Natural killer cell (primary cell): ENCODE measurements at regions not wholly inside any gene's neighbourhood (a gene's known extent, or its start where the extent isn't known, plus 50 kb on each side); places are given as distances from the start of the nearest gene placed in this dataset.

Experiments used
- ATAC-seq, 3 donors: fragments of 150-1000 bp in 2 of 3; fragments of 200-7000 bp in 1 of 3; cut with Tn5 transposase; 1 replicate in 1 of 3; 2 replicates in 2 of 3; pipeline ENCODE4 v1.10.0; 2021; ENCODE audit warnings: mild to moderate bottlenecking in 2 of 3, moderate library complexity in 2 of 3
- DNase-seq, 2 donors: peaks; one replicate each; pipeline versions ENCODE4 v3.0.0 to v3.0.0-alpha.2; 2013 to 2021; ENCODE audit warnings: mixed read lengths in 1 of 2
- H3K27ac ChIP-seq: one replicate; pipeline ENCODE4 v1.5.1; 2013; ENCODE audit warnings: mild to moderate bottlenecking, low read length
- H3K27me3 ChIP-seq: one replicate; pipeline ENCODE4 v1.6.1; 2013; ENCODE audit warnings: low read length; ENCODE audit not compliant: control insufficient read depth, insufficient read depth
- H3K36me3 ChIP-seq: one replicate; pipeline ENCODE4 v1.6.1; 2013; ENCODE audit warnings: low read length; ENCODE audit not compliant: control insufficient read depth, insufficient read depth
- H3K4me1 ChIP-seq: one replicate; pipeline ENCODE4 v1.6.1; 2013; ENCODE audit warnings: low read length; ENCODE audit not compliant: control insufficient read depth, insufficient read depth
- H3K4me3 ChIP-seq: one replicate; pipeline ENCODE4 v1.5.1; 2013; ENCODE audit warnings: low read length
- H3K9me3 ChIP-seq: one replicate; pipeline ENCODE4 v1.6.1; 2013; ENCODE audit warnings: low read length; ENCODE audit not compliant: control insufficient read depth, insufficient read depth
- H3K27ac Mint-ChIP-seq, 2 donors: one replicate each; pipeline ENCODE4 v1.8.0; 2022; ENCODE audit warnings: mild to moderate bottlenecking in 2 of 2, mixed read lengths in 2 of 2, moderate library complexity in 1 of 2
- H3K27me3 Mint-ChIP-seq, 2 donors: one replicate each; pipeline ENCODE4 v1.8.0; 2022; ENCODE audit warnings: low read depth in 2 of 2, mixed read lengths in 2 of 2
- H3K36me3 Mint-ChIP-seq: one replicate; pipeline ENCODE4 v1.8.0; 2022; ENCODE audit warnings: mixed read lengths
- H3K4me1 Mint-ChIP-seq, 2 donors: one replicate each; pipeline ENCODE4 v1.8.0; 2022; ENCODE audit warnings: mixed read lengths in 2 of 2
- H3K4me3 Mint-ChIP-seq: one replicate; pipeline ENCODE4 v1.8.0; 2022; ENCODE audit warnings: mild to moderate bottlenecking, moderate library complexity, mixed read lengths
- H3K9me3 Mint-ChIP-seq, 2 donors: one replicate each; pipeline ENCODE4 v1.8.0; 2022; ENCODE audit warnings: mixed read lengths in 2 of 2
- WGBS: methylation state at CpG from one replicate; pipeline ENCODE4 v1.1.7; 2013; ENCODE audit warnings: missing lambda C conversion rate; ENCODE audit not compliant: insufficient coverage; 5-methylcytosine and 5-hydroxymethylcytosine counted together
- intact Hi-C: fragments of 100-400 bp; cut with micrococcal nuclease; formaldehyde crosslinking; loops from one replicate; pipeline ENCODE4 v1.14.2; 2022
- TF ChIP-seq, protein P1 (sequence below): fragments of 200-600 bp; IDR thresholded peaks from one replicate; pipeline ENCODE4 v1.8.0; 2022; ENCODE audit warnings: antibody characterized with exemption

DNA sequence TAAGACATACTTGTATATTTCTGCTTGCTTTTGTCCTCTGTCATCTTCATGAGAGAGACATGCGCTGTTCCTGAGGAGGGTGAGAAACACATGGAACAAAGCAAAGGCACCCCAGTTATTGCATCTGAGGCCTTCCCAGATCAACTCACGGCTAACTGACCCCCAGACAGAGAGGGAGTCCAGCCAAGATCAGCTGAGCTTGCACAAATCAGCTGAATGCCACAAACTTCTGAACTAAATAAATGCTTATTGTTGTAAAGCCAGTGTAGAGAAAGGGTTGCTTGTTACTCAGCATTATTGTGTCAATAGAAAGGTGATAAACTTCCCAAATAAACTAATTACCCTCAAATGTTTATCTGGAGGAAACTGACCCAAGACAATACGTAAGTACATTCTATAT lies 163.8 kb downstream of the BTC start:
- no peak overlapping the region for H3K27ac ChIP-seq
- H3K36me3 ChIP-seq: no peaks in the 10 kb centered on the region
- DNase-seq (no peak), ATAC-seq (no peak)
- TF ChIP-seq, protein P1, sequence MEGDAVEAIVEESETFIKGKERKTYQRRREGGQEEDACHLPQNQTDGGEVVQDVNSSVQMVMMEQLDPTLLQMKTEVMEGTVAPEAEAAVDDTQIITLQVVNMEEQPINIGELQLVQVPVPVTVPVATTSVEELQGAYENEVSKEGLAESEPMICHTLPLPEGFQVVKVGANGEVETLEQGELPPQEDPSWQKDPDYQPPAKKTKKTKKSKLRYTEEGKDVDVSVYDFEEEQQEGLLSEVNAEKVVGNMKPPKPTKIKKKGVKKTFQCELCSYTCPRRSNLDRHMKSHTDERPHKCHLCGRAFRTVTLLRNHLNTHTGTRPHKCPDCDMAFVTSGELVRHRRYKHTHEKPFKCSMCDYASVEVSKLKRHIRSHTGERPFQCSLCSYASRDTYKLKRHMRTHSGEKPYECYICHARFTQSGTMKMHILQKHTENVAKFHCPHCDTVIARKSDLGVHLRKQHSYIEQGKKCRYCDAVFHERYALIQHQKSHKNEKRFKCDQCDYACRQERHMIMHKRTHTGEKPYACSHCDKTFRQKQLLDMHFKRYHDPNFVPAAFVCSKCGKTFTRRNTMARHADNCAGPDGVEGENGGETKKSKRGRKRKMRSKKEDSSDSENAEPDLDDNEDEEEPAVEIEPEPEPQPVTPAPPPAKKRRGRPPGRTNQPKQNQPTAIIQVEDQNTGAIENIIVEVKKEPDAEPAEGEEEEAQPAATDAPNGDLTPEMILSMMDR: no peak
- Mint-ChIP-seq H3K4me3 (no peak overlapping the region), H3K4me1 (peaks cover 10 to 18% of the 10 kb centered on the region in 2 donors), H3K27me3 (peaks cover 2 to 9% of the 10 kb centered on the region in 2 donors), H3K9me3 (no peaks in the 10 kb centered on the region), H3K36me3 (no peaks in the 10 kb centered on the region), H3K27ac (no peak overlapping the region)
- no peaks in the 10 kb centered on the region for H3K4me1 ChIP-seq
- 83% methylated on average over 2 of the region's 3 CpGs for WGBS
- no peaks in the 10 kb centered on the region for H3K27me3 ChIP-seq
- H3K4me3 ChIP-seq: no peak overlapping the region
- no peaks in the 10 kb centered on the region for H3K9me3 ChIP-seq
- intact Hi-C loops: no loop called here

DNA sequence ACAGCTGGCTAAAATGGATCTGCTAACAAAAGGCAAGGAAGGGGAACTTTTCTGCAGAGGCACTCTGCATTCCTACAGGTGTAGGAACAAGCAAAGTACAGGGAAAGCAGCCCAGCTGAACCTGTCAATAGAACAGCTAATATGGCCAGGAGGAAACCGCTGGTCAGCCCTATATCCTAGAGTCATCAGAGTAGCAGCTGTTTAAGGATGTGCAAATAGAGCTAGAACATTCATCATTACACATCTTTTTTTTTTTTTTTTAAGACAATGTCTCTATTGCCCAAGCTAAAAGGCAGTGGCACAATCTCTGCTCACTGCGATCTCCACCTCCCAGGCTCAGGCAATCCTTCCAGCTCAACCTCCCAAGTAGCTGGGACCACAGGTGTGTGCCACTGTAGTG lies 163.0 kb downstream of the BTC start:
- intact Hi-C loops: no loop called here
- Histone ChIP-seq H3K27ac (no peak overlapping the region), H3K27me3 (no peaks in the 10 kb centered on the region), H3K36me3 (no peaks in the 10 kb centered on the region), H3K4me3 (no peak overlapping the region), H3K9me3 (no peaks in the 10 kb centered on the region), H3K4me1 (no peaks in the 10 kb centered on the region)
- 73% methylated on average over 2 of the region's 2 CpGs for WGBS
- Mint-ChIP-seq H3K4me1 (peaks cover 5 to 12% of the 10 kb centered on the region in 2 donors), H3K9me3 (no peaks in the 10 kb centered on the region), H3K27me3 (peaks cover 2 to 9% of the 10 kb centered on the region in 2 donors), H3K27ac (no peak overlapping the region), H3K36me3 (no peaks in the 10 kb centered on the region), H3K4me3 (no peak overlapping the region)
- DNase-seq: no peak
- TF ChIP-seq, protein P1: no peak
- no peak for ATAC-seq

DNA sequence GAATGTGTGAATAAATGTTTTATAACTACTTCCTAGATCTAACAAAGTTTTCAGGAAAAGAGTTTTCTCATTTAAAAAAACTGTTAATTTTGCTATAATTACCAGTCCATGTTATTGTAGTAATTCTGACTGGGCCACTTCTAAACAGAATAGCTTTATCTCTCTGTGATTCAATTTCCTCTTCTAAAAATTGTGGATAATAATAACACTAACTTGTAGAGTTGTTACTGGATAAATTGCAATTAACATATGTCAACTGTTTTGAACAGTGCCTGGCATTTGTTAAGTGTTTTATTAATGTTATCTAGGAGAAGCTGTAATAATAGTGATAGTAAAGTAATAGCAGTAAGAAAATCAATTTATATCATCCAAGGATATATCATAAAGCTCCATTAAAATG lies 162.3 kb downstream of the BTC start:
- ATAC-seq: no peak
- Histone ChIP-seq H3K9me3 (no peaks in the 10 kb centered on the region), H3K36me3 (no peaks in the 10 kb centered on the region), H3K27ac (no peak overlapping the region), H3K4me1 (no peaks in the 10 kb centered on the region), H3K27me3 (no peaks in the 10 kb centered on the region), H3K4me3 (no peak overlapping the region)
- Mint-ChIP-seq H3K27me3 (peaks cover 2 to 9% of the 10 kb centered on the region in 2 donors), H3K9me3 (no peaks in the 10 kb centered on the region), H3K4me3 (no peak overlapping the region), H3K4me1 (peaks cover 5 to 12% of the 10 kb centered on the region in 2 donors), H3K36me3 (no peaks in the 10 kb centered on the region), H3K27ac (no peak overlapping the region)
- TF ChIP-seq, protein P1: no peak
- no peak for DNase-seq
- intact Hi-C loops: no loop called here

DNA sequence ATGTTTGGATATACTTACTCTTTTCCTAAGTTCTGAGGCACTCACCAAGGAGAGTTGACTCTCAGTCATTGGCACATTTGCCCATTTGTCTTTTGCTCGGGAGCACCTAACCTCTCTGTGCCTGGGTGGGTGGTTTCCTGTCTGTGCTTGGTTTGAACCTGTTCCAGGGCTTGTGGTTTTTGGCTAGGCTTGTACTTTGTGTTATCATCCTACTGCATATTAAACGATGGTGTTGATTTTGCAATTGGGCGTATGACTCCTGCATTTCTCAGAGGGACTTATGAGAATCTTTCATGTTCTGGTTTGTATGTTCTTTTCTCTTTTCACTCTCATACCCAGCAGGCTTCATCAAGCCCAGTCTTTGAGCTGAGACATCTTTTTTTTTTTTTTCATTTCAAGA lies 161.7 kb downstream of the BTC start:
- no peaks in the 10 kb centered on the region for H3K9me3 ChIP-seq
- TF ChIP-seq, protein P1: no peak
- H3K27me3 Mint-ChIP-seq: peaks cover 2 to 9% of the 10 kb centered on the region in 2 donors
- H3K9me3 Mint-ChIP-seq: no peaks in the 10 kb centered on the region
- H3K4me1 ChIP-seq: no peaks in the 10 kb centered on the region
- ATAC-seq (peak in 2 of 3 donors; percentile 32 to 43), DNase-seq (peak in 1 of 2 donors; percentile 64)
- H3K36me3 Mint-ChIP-seq: no peaks in the 10 kb centered on the region
- no peak overlapping the region for H3K4me3 Mint-ChIP-seq
- no peak overlapping the region for H3K27ac Mint-ChIP-seq
- H3K4me3 ChIP-seq: no peak overlapping the region
- WGBS: 0% methylated on average over 1 of the region's 3 CpGs
- intact Hi-C loops: no loop called here
- no peaks in the 10 kb centered on the region for H3K27me3 ChIP-seq
- H3K27ac ChIP-seq: no peak overlapping the region
- H3K4me1 Mint-ChIP-seq: peaks cover 5 to 12% of the 10 kb centered on the region in 2 donors
- H3K36me3 ChIP-seq: no peaks in the 10 kb centered on the region
